Right lobe of liver (tissue), 4 donors: ENCODE measurements at regions not wholly inside any gene's neighbourhood (a gene's known extent, or its start where the extent isn't known, plus 50 kb on each side); places are given as distances from the start of the nearest gene placed in this dataset.

ENCODE experiments used
- CTCF ChIP-seq, 4 donors: fragments of 200-600 bp in 3 of 4; fragments of 450-650 bp in 1 of 4; IDR thresholded peaks; one replicate each; pipeline versions ENCODE4 v1.5.1 to v1.8.0; 2016 to 2022; ENCODE audit warnings: antibody characterized with exemption in 4 of 4, mild to moderate bottlenecking in 2 of 4
- POLR2A ChIP-seq: fragments of 450-650 bp; IDR thresholded peaks from one replicate; pipeline ENCODE4 v1.6.1; 2017; ENCODE audit warnings: antibody characterized with exemption, mild to moderate bottlenecking
- donor health status: DM: no; HTN: no; CAD: no.
- donor health status: DM: no; HTN: no; CAD: no.
- donor health status: DM: no; HTN: yes; CAD: no.

DNA sequence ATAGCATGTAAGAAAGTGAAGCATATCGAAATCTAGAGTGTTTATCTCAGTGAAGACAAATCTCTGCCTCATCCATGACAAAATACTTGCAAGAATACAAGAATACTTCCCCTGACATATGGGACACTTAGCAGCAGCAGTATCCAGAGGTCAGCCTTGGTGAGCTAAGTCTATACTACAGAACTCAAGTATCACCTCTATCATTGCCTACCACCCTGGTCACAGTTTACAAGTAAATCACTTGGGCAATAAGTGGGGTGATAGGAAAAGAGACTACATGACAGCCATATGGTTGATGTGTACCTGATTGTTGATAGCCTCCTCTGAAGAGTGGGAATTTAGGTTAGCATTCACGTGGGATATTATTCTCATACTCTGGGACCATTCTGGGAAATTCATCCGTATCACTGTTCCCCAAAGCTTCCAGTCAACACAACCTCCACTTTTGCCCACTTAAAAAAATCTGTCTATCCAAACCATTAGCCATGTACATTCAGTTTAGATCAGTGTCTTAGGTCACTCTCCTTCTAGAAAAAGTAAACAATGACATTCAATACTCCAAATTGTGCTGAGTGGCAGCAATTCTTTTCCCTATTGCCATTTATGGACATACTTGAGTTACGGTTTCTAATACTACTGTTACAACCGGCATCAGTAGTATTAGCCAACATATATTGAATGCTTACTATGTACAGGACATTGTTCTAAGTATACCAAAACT is 118.2 kb upstream of the PRSS16 start:
- TF ChIP-seq CTCF (IDR thresholded peaks at IDR 0.05) (no peak), POLR2A (no peak)
